GM12878 (cell line): ENCODE measurements at regions not wholly inside any gene's neighbourhood (a gene's known extent, or its start where the extent isn't known, plus 50 kb on each side); places are given as distances from the start of the nearest gene placed in this dataset.

ENCODE experiments used
- ATAC-seq: fragments of 200-7000 bp; cut with Tn5 transposase; 3 replicates; pipeline ENCODE4 v1.9.1; 2020; ENCODE audit warnings: mild to moderate bottlenecking, moderate library complexity
- BruUV-seq: library from RNA; stranded (reverse); fragments of 400-500 nt; replicated peaks from 2 replicates; lab custom pipeline; 2021; lab: Mats Ljungman, UMichigan
- CTCF ChIA-PET: fragments of 300-600 bp; sonication (Branson Sonifier 250); formaldehyde crosslinking; extraction: SDS; loops from one replicate; lab custom pipeline; 2021; ENCODE audit warnings: inconsistent platforms; lab: Yijun Ruan, JAX
- POLR2A ChIA-PET: fragments of 350-600 bp; formaldehyde crosslinking; extraction: SDS; loops from one replicate; lab custom pipeline; 2021; ENCODE audit warnings: inconsistent platforms; lab: Charles Lee
- RAD21 ChIA-PET: fragments of 300-600 bp; sonication (Branson Sonifier 250); formaldehyde crosslinking; loops from one replicate; lab custom pipeline; 2023; ENCODE audit warnings: antibody characterized with exemption; ENCODE audit not compliant: unreplicated experiment; lab: Charles Lee
- SMC1A ChIA-PET: fragments of 300-600 bp; sonication (Branson Sonifier 250); formaldehyde crosslinking; loops from one replicate; lab custom pipeline; 2023; ENCODE audit not compliant: unreplicated experiment, uncharacterized antibody; lab: Charles Lee
- DNase-seq: peaks from one replicate; pipeline ENCODE4 v3.0.0-alpha.2; 2011; ENCODE audit warnings: low read depth, low spot score
- FAIRE-seq: peaks from 3 replicates; lab custom pipeline; 2011; peaks lifted over from hg19 to GRCh38; lab: Jason Lieb, UNC
- H2AFZ ChIP-seq: 2 replicates; pipeline ENCODE4 v1.6.0; 2011; ENCODE audit warnings: low read depth, low read length, control low read depth; ENCODE audit not compliant: control insufficient read depth
- H3K27ac ChIP-seq: 2 replicates; pipeline ENCODE4 v1.5.1; 2011; ENCODE audit warnings: control low read depth; ENCODE audit not compliant: control insufficient read depth, insufficient read depth
- H3K27me3 ChIP-seq, 2 experiments: replicated peaks in 1 of 2; 2 replicates each; pipeline versions ENCODE4 v1.6.0 to v1.6.1; 2011; ENCODE audit warnings: low read length in 1 of 2; ENCODE audit not compliant: control insufficient read depth in 2 of 2, insufficient read depth in 2 of 2
- H3K36me3 ChIP-seq, 2 experiments: 2 replicates each; pipeline ENCODE4 v1.5.1; 2011; ENCODE audit warnings: low read length in 1 of 2; ENCODE audit not compliant: control insufficient read depth in 2 of 2, insufficient read depth in 2 of 2
- H3K4me1 ChIP-seq: 2 replicates; pipeline ENCODE4 v1.6.1; 2011; ENCODE audit warnings: mild to moderate bottlenecking, low read length, moderate library complexity, mixed read lengths; ENCODE audit not compliant: control insufficient read depth, insufficient read depth
- H3K4me2 ChIP-seq: 2 replicates; pipeline ENCODE4 v1.6.0; 2011; ENCODE audit warnings: control low read depth; ENCODE audit not compliant: control insufficient read depth, insufficient read depth
- H3K4me3 ChIP-seq: fragments of 200-600 bp; sonication (generic); 2 replicates; pipeline ENCODE4 v1.5.1; 2016
- H3K79me2 ChIP-seq: 2 replicates; pipeline ENCODE4 v1.6.0; 2011; ENCODE audit warnings: low read length; ENCODE audit not compliant: control insufficient read depth, insufficient read depth
- H3K9ac ChIP-seq: 2 replicates; pipeline ENCODE4 v1.8.0; 2011; ENCODE audit warnings: low read length, control low read depth, mixed read lengths; ENCODE audit not compliant: control insufficient read depth, insufficient read depth
- H3K9me3 ChIP-seq: replicated peaks from 3 replicates; pipeline ENCODE4 v1.5.1; 2011; ENCODE audit warnings: mild to moderate bottlenecking, low read length; ENCODE audit not compliant: control insufficient read depth, insufficient read depth
- H4K20me1 ChIP-seq: 2 replicates; pipeline ENCODE4 v1.6.0; 2011; ENCODE audit not compliant: control insufficient read depth, insufficient read depth
- ATF7 ChIP-seq: fragments of 450-650 bp; IDR thresholded peaks from 2 replicates; pipeline ENCODE4 v1.6.1; 2016; ENCODE audit warnings: low read depth, mild to moderate bottlenecking
- BCL11A ChIP-seq: IDR thresholded peaks from 2 replicates; pipeline ENCODE4 v1.6.1; 2011; ENCODE audit warnings: low read depth, low read length
- BCLAF1 ChIP-seq: fragments of 450-650 bp; IDR thresholded peaks from 2 replicates; pipeline ENCODE4 v1.6.1; 2017; ENCODE audit warnings: antibody characterized with exemption, mild to moderate bottlenecking, moderate library complexity
- CHD4 ChIP-seq: fragments of 200-600 bp; sonication (generic); IDR thresholded peaks from 2 replicates; pipeline ENCODE4 v1.6.1; 2016; ENCODE audit warnings: mild to moderate bottlenecking
- EP300 ChIP-seq, 2 experiments: fragments of 150-350 bp in 1 of 2; IDR thresholded peaks; 2 replicates each; pipeline ENCODE4 v1.6.1; 2011 to 2012; ENCODE audit warnings: low read depth in 2 of 2, low read length in 2 of 2, borderline replicate concordance in 1 of 2, improper control_type of control experiment in 1 of 2, inconsistent platforms in 1 of 2; ENCODE audit not compliant: control insufficient read depth in 1 of 2
- MYC ChIP-seq: IDR thresholded peaks from 2 replicates; pipeline ENCODE4 v1.6.1; 2011; ENCODE audit warnings: mild to moderate bottlenecking, low read length, moderate library complexity, inconsistent platforms; ENCODE audit not compliant: insufficient read depth, insufficient replicate concordance, insufficient read length, severe bottlenecking
- NRF1 ChIP-seq: conservative IDR thresholded peaks from 2 replicates; pipeline ENCODE4 v1.6.1; 2011; ENCODE audit warnings: mild to moderate bottlenecking, low read depth, low read length, improper control_type of control experiment
- POLR2AphosphoS2 ChIP-seq: IDR thresholded peaks from 2 replicates; pipeline ENCODE4 v1.6.1; 2011; ENCODE audit warnings: low read depth, mild to moderate bottlenecking, low read length, improper control_type of control experiment, moderate library complexity
- RELA ChIP-seq: fragments of 450-650 bp; IDR thresholded peaks from 2 replicates; pipeline ENCODE4 v1.8.0; 2014; ENCODE audit warnings: borderline replicate concordance; ENCODE audit not compliant: partially characterized antibody
- SKIL ChIP-seq: fragments of 450-650 bp; IDR thresholded peaks from 2 replicates; pipeline ENCODE4 v1.6.1; 2017; ENCODE audit warnings: mild to moderate bottlenecking, low read depth, inconsistent platforms; ENCODE audit not compliant: poor library complexity, severe bottlenecking
- SREBF1 ChIP-seq: IDR thresholded peaks from 2 replicates; pipeline ENCODE4 v1.6.1; 2012; ENCODE audit warnings: mild to moderate bottlenecking, low read length
- SUPT20H ChIP-seq: IDR thresholded peaks from 2 replicates; pipeline ENCODE4 v1.6.1; 2011; ENCODE audit warnings: low read depth, mild to moderate bottlenecking, low read length, moderate library complexity, borderline replicate concordance; ENCODE audit not compliant: control insufficient read depth
- ZBTB40 ChIP-seq: fragments of 450-650 bp; IDR thresholded peaks from 2 replicates; pipeline ENCODE4 v1.6.1; 2016; ENCODE audit warnings: mild to moderate bottlenecking, moderate library complexity, borderline replicate concordance
- ZNF274 ChIP-seq: IDR thresholded peaks from one replicate; pipeline ENCODE4 v1.8.0; 2011; ENCODE audit not compliant: insufficient read length, insufficient read depth
- ZNF384 ChIP-seq: IDR thresholded peaks from 2 replicates; pipeline ENCODE4 v1.6.1; 2012; ENCODE audit warnings: low read depth, mild to moderate bottlenecking, low read length, improper control_type of control experiment, borderline replicate concordance
- WGBS: methylation state at CpG from one replicate; pipeline ENCODE4 v1.1.6; 2016; ENCODE audit warnings: low lambda C conversion rate; ENCODE audit not compliant: insufficient replicate concordance, insufficient coverage; ENCODE audit errors: missing lambda C conversion rate; 5-methylcytosine and 5-hydroxymethylcytosine counted together
- in situ Hi-C: fragments of 300-500 bp; cut with MboI; formaldehyde crosslinking; loops from 9 replicates; pipeline ENCODE4 v1.14.3; 2018; ENCODE audit warnings: mixed read lengths
- intact Hi-C: fragments of 100-400 bp; cut with micrococcal nuclease; formaldehyde crosslinking; loops from one replicate; pipeline ENCODE4 v1.14.2; 2022; ENCODE audit not compliant: unreplicated experiment

- Histone ChIP-seq H3K27me3 (no peaks in the 10 kb centered on the region), H3K36me3 (no peaks in the 10 kb centered on the region), H3K27ac (no peak overlapping the region), H3K9ac (no peak overlapping the region), H3K4me1 (no peaks in the 10 kb centered on the region), H3K9me3 (no peaks in the 10 kb centered on the region), H4K20me1 (no peaks in the 10 kb centered on the region), H3K4me3 (no peak overlapping the region), H3K79me2 (no peaks in the 10 kb centered on the region), H3K4me2 (no peak overlapping the region), H2AFZ (no peak overlapping the region)
- ChIA-PET POLR2A (no interaction called here), CTCF (no interaction called here), RAD21 (no interaction called here), SMC1A (interaction anchor here (0.7 kb wide), 1 partner anchor 261 kb away, joined by 3 read pairs; no protein-coding TSS in a partner anchor)
- intact Hi-C loops, result no loop called here
- no peak for DNase-seq
- no TSS peak for BruUV-seq
- FAIRE-seq, result no peak
- in situ Hi-C loops, result no loop called here
- WGBS, result 95% methylated on average over 2 of the region's 2 CpGs
- no peak for ATAC-seq
- TF ChIP-seq SUPT20H (no peak), ZBTB40 (no peak), MYC (no peak), NRF1 (no peak), BCLAF1 (no peak), BCL11A (no peak), ZNF384 (no peak), ZNF274 (no peak), EP300 (IDR thresholded peaks at IDR 0.05; ENCODE audit: borderline replicate concordance in 1 of 2, control insufficient read depth in 1 of 2, low read depth in 2 of 2, low read length in 2 of 2) (no peak), ATF7 (no peak), CHD4 (no peak), SKIL (no peak), SREBF1 (no peak), RELA (no peak), POLR2AphosphoS2 (no peak)
These were observed 184.1 kb upstream of the IVNS1ABP start for GRCh38 chr1:185501099-185501498.
